Daoy (cell line): ENCODE measurements at regions not wholly inside any gene's neighbourhood (a gene's known extent, or its start where the extent isn't known, plus 50 kb on each side); places are given as distances from the start of the nearest gene placed in this dataset.

Experiments
- DNase-seq: peaks from one replicate; pipeline ENCODE4 v3.0.0-alpha.2; 2015; ENCODE audit warnings: low read depth

- DNase-seq = no peak
Measured at GRCh38 chr5:103498800-103499551, 63.6 kb downstream of the NUDT12 start.

GRCh38 chr5:103498211-103498610 is 64.4 kb downstream of the NUDT12 start:
- no peak for DNase-seq

GRCh38 chr5:103497781-103498180 is 64.8 kb downstream of the NUDT12 start:
- no peak for DNase-seq

- no peak for DNase-seq
Measured at GRCh38 chr5:103490030-103490739, 72.4 kb downstream of the NUDT12 start.

- DNase-seq = no peak
Measured at GRCh38 chr5:103489307-103489706, 73.3 kb downstream of the NUDT12 start.

GRCh38 chr5:103487822-103488493 is 74.6 kb downstream of the NUDT12 start:
- DNase-seq = no peak

GRCh38 chr5:103487218-103487617 is 75.4 kb downstream of the NUDT12 start:
- DNase-seq = no peak

- DNase-seq = no peak
Measured at GRCh38 chr5:103486739-103487138, 75.8 kb downstream of the NUDT12 start.

GRCh38 chr5:103480246-103480645 is 82.3 kb downstream of the NUDT12 start:
- DNase-seq = no peak

GRCh38 chr5:103477678-103478077 is 84.9 kb downstream of the NUDT12 start:
- DNase-seq = no peak

- DNase-seq = no peak
Measured at GRCh38 chr5:103476811-103477210, 85.8 kb downstream of the NUDT12 start.

- peak; percentile 25 for DNase-seq
Measured at GRCh38 chr5:103475629-103476240, 86.9 kb downstream of the NUDT12 start.

- DNase-seq = no peak
Measured at GRCh38 chr5:103474677-103475076, 87.9 kb downstream of the NUDT12 start.

- DNase-seq = no peak
Measured at GRCh38 chr5:103473725-103474124, 88.9 kb downstream of the NUDT12 start.

- peak; percentile 41 for DNase-seq
Measured at GRCh38 chr5:103472830-103473229, 89.8 kb downstream of the NUDT12 start.

GRCh38 chr5:103472265-103472664 is 90.3 kb downstream of the NUDT12 start:
- no peak for DNase-seq

- DNase-seq = no peak
Measured at GRCh38 chr5:103469288-103470040, 93.1 kb downstream of the NUDT12 start.

GRCh38 chr5:103467831-103468230 is 94.8 kb downstream of the NUDT12 start:
- no peak for DNase-seq

- peak; percentile 61 for DNase-seq
Measured at GRCh38 chr5:103466495-103466894, 96.1 kb downstream of the NUDT12 start.

- DNase-seq = no peak
Measured at GRCh38 chr5:103465891-103466290, 96.7 kb downstream of the NUDT12 start.

- no peak for DNase-seq
Measured at GRCh38 chr5:103464835-103465484, 97.6 kb downstream of the NUDT12 start.
